Neuronal stem cell (in vitro differentiated cells): ENCODE measurements at regions not wholly inside any gene's neighbourhood (a gene's known extent, or its start where the extent isn't known, plus 50 kb on each side); places are given as distances from the start of the nearest gene placed in this dataset.

Source experiments
- DNase-seq: peaks from one replicate; pipeline ENCODE4 v3.0.0-alpha.2; 2013; ENCODE audit warnings: low spot score
- H2AFZ ChIP-seq: one replicate; pipeline ENCODE4 v1.6.1; 2013; ENCODE audit warnings: mild to moderate bottlenecking, low read length, inconsistent platforms
- H2AK5ac ChIP-seq: 2 replicates; pipeline ENCODE4 v1.6.1; 2013; ENCODE audit warnings: low read depth, mild to moderate bottlenecking, inconsistent platforms, low read length, moderate library complexity, mixed read lengths
- H2BK120ac ChIP-seq: 2 replicates; pipeline ENCODE4 v1.6.1; 2013; ENCODE audit warnings: low read depth, mild to moderate bottlenecking, inconsistent platforms, low read length, moderate library complexity, mixed read lengths
- H2BK12ac ChIP-seq: one replicate; pipeline ENCODE4 v1.6.1; 2013; ENCODE audit warnings: low read length, inconsistent platforms
- H2BK15ac ChIP-seq: 2 replicates; pipeline ENCODE4 v1.6.1; 2013; ENCODE audit warnings: mild to moderate bottlenecking, low read length, inconsistent platforms, mixed read lengths
- H2BK5ac ChIP-seq: one replicate; pipeline ENCODE4 v1.6.1; 2013; ENCODE audit warnings: inconsistent platforms, mild to moderate bottlenecking, low read length, moderate library complexity
- H3K14ac ChIP-seq: one replicate; pipeline ENCODE4 v1.6.1; 2013; ENCODE audit warnings: low read length, inconsistent platforms
- H3K18ac ChIP-seq: 2 replicates; pipeline ENCODE4 v1.6.1; 2013; ENCODE audit warnings: low read length, inconsistent platforms
- H3K23ac ChIP-seq: 2 replicates; pipeline ENCODE4 v1.6.1; 2013; ENCODE audit warnings: low read depth, mild to moderate bottlenecking, mixed read lengths, low read length, inconsistent platforms; ENCODE audit not compliant: poor library complexity
- H3K27ac ChIP-seq: replicated peaks from 3 replicates; pipeline ENCODE4 v1.5.1; 2013; ENCODE audit warnings: low read length, inconsistent platforms
- H3K27me3 ChIP-seq, 3 experiments: 2 replicates each; pipeline ENCODE4 v1.6.1; 2013; ENCODE audit warnings: low read length in 3 of 3, mild to moderate bottlenecking in 2 of 3, inconsistent platforms in 1 of 3, low read depth in 1 of 3, mixed read lengths in 1 of 3, moderate library complexity in 1 of 3; ENCODE audit not compliant: control insufficient read depth in 3 of 3, insufficient read depth in 3 of 3
- H3K36me3 ChIP-seq, 2 donors: replicated peaks in 1 of 2; 2 replicates each; pipeline ENCODE4 v1.6.1; 2013; ENCODE audit warnings: low read length in 2 of 2; ENCODE audit not compliant: control insufficient read depth in 2 of 2, insufficient read depth in 2 of 2
- H3K4ac ChIP-seq: 2 replicates; pipeline ENCODE4 v1.6.1; 2013; ENCODE audit warnings: inconsistent platforms, mild to moderate bottlenecking, low read length, moderate library complexity
- H3K4me1 ChIP-seq, 2 donors: 1 replicate in 1 of 2; 2 replicates in 1 of 2; pipeline ENCODE4 v1.6.1; 2013; ENCODE audit warnings: low read length in 2 of 2, low read depth in 1 of 2; ENCODE audit not compliant: control insufficient read depth in 2 of 2, insufficient read depth in 1 of 2
- H3K4me2 ChIP-seq: one replicate; pipeline ENCODE4 v1.6.1; 2013; ENCODE audit warnings: mild to moderate bottlenecking, low read length, inconsistent platforms; ENCODE audit not compliant: insufficient read depth, poor library complexity, severe bottlenecking
- H3K4me3 ChIP-seq, 2 donors: 2 replicates each; pipeline ENCODE4 v1.5.1; 2013; ENCODE audit warnings: low read length in 2 of 2, mild to moderate bottlenecking in 2 of 2, inconsistent platforms in 1 of 2, moderate library complexity in 1 of 2
- H3K79me1 ChIP-seq: one replicate; pipeline ENCODE4 v1.6.1; 2013; ENCODE audit warnings: low read depth, mild to moderate bottlenecking, inconsistent platforms, low read length, moderate library complexity
- H3K9ac ChIP-seq: one replicate; pipeline ENCODE4 v1.6.1; 2013; ENCODE audit warnings: mild to moderate bottlenecking, low read depth, low read length, inconsistent platforms; ENCODE audit not compliant: poor library complexity
- H3K9me3 ChIP-seq, 2 donors: replicated peaks in 1 of 2; 2 replicates each; pipeline versions ENCODE3 to v1.6.1; 2013; ENCODE audit warnings: low read length in 2 of 2, mild to moderate bottlenecking in 2 of 2, inconsistent platforms in 1 of 2, low read depth in 1 of 2, mixed read lengths in 1 of 2, moderate library complexity in 1 of 2; ENCODE audit not compliant: control insufficient read depth in 2 of 2, insufficient read depth in 1 of 2
- H4K8ac ChIP-seq: one replicate; pipeline ENCODE4 v1.6.1; 2013; ENCODE audit warnings: low read depth, mild to moderate bottlenecking, inconsistent platforms, low read length, moderate library complexity
- H4K91ac ChIP-seq: one replicate; pipeline ENCODE4 v1.6.1; 2013; ENCODE audit warnings: low read length, low read depth, mild to moderate bottlenecking, inconsistent platforms; ENCODE audit not compliant: poor library complexity
- WGBS, 2 donors: extraction: QIAGEN DNeasy Blood & Tissue Kit; methylation state at CpG; one replicate each; pipeline ENCODE4 v1.1.7; 2013; ENCODE audit warnings: missing lambda C conversion rate in 2 of 2, mixed read lengths in 1 of 2; ENCODE audit not compliant: insufficient read length in 2 of 2, insufficient replicate concordance in 1 of 2; ENCODE audit errors: extremely low coverage in 2 of 2; 5-methylcytosine and 5-hydroxymethylcytosine counted together

DNA sequence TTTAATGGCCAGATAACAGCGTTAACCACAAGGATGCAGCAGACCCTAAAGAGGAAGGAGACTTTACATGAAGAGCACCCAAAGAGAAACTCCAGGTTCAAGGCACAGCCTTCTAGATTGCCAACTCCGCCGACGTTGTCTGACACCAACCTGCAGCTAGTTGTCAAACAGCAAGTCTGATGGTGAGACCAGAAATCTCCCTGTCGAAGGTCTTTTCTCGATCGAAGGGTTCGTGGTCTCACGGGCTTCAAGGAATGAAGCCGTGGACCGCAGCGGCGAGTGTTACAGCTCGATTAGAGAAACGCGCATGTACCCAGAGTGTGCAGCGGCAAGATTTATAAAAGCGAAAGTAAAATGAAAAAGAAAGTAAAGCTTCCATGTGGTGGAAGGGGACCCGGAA lies 656.3 kb downstream of the XIRP2 start:
- Histone ChIP-seq H2AK5ac (no peak overlapping the region), H3K9ac (no peak overlapping the region), H2AFZ (no peak overlapping the region), H3K27me3 (no peaks in the 10 kb centered on the region), H3K79me1 (no peaks in the 10 kb centered on the region), H3K23ac (no peak overlapping the region), H3K4me3 (no peak overlapping the region), H3K4me1 (peaks cover 0 to 2% of the 10 kb centered on the region in 2 donors), H3K14ac (no peak overlapping the region), H2BK5ac (no peak overlapping the region), H4K91ac (no peak overlapping the region), H3K4me2 (no peak overlapping the region), H2BK12ac (no peak overlapping the region), H3K18ac (no peak overlapping the region), H3K36me3 (peaks cover 0 to 2% of the 10 kb centered on the region in 2 donors), H3K4ac (no peak overlapping the region), H3K27ac (no peak overlapping the region), H2BK15ac (no peak overlapping the region), H4K8ac (no peak overlapping the region), H2BK120ac (no peak overlapping the region), H3K9me3 (peaks cover 0 to 2% of the 10 kb centered on the region in 2 donors)
- DNase-seq: no peak
- WGBS, 2 donors: no CpG with 5 or more reads among the region's 19 CpGs

DNA sequence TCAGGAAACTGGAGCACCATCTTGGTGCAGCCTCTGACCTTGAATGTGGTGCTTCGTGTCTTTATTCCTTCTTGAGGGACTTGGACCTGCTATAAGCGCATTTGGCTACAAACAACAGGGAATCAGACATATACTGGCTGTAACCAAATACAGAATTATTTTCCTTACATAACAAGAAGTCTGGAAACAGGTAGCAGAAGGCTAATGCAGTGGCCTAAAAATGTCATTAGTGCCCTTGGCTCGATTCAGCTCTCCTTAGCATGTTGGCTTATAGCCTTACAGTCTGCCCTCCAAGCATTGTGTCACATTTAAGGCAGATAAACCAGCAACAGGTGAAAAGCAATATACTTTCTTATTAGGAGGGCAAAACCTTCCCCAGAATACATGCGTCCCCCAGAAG lies 655.4 kb downstream of the XIRP2 start:
- Histone ChIP-seq H3K23ac (no peak overlapping the region), H3K14ac (no peak overlapping the region), H2BK15ac (no peak overlapping the region), H2BK5ac (no peak overlapping the region), H3K4me1 (peaks cover 0 to 2% of the 10 kb centered on the region in 2 donors), H3K18ac (no peak overlapping the region), H3K4me3 (no peak overlapping the region), H3K36me3 (peaks cover 0 to 2% of the 10 kb centered on the region in 2 donors), H4K91ac (no peak overlapping the region), H3K4me2 (no peak overlapping the region), H3K27me3 (no peaks in the 10 kb centered on the region), H3K9me3 (peaks cover 0 to 2% of the 10 kb centered on the region in 2 donors), H3K27ac (no peak overlapping the region), H2BK12ac (no peak overlapping the region), H2BK120ac (no peak overlapping the region), H2AFZ (no peak overlapping the region), H3K4ac (no peak overlapping the region), H2AK5ac (no peak overlapping the region), H3K9ac (no peak overlapping the region), H4K8ac (no peak overlapping the region), H3K79me1 (no peaks in the 10 kb centered on the region)
- WGBS, 2 donors: no CpG with 5 or more reads among the region's 4 CpGs
- DNase-seq: no peak

DNA sequence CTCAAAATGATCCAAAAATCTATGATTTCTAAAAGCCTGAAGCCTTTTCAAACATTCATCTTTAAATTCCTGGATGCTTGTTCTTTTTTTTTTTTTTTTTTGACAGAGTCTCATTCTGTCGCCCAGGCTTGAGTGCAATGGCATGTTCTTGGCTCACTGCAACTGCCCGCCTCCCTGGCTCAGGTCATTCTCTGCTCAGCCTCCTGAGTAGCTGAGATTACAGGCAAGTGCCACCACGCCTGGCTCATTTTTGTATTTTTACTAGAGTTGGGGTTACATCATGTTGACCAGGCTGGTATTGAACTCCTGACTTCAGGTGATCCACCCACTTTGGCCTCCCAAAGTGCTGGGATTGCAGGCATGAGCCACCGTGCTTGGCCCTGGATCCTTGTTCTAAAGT lies 649.5 kb downstream of the XIRP2 start:
- H3K18ac ChIP-seq: no peak overlapping the region
- no peaks in the 10 kb centered on the region for H3K27me3 ChIP-seq
- no peak overlapping the region for H2AK5ac ChIP-seq
- H3K14ac ChIP-seq: no peak overlapping the region
- no peak overlapping the region for H2BK5ac ChIP-seq
- no peak overlapping the region for H2BK15ac ChIP-seq
- H3K9me3 ChIP-seq: no peaks in the 10 kb centered on the region
- H3K4me1 ChIP-seq: no peaks in the 10 kb centered on the region
- H2BK120ac ChIP-seq: no peak overlapping the region
- no peak overlapping the region for H3K23ac ChIP-seq
- no CpG with 5 or more reads among the region's 4 CpGs for WGBS, 2 donors
- no peak overlapping the region for H3K9ac ChIP-seq
- H3K4me3 ChIP-seq: no peak overlapping the region
- no peak overlapping the region for H4K91ac ChIP-seq
- H2BK12ac ChIP-seq: no peak overlapping the region
- no peak overlapping the region for H3K4me2 ChIP-seq
- H3K27ac ChIP-seq: no peak overlapping the region
- no peaks in the 10 kb centered on the region for H3K36me3 ChIP-seq
- no peak for DNase-seq
- H3K79me1 ChIP-seq: no peaks in the 10 kb centered on the region
- H2AFZ ChIP-seq: no peak overlapping the region
- no peak overlapping the region for H3K4ac ChIP-seq
- no peak overlapping the region for H4K8ac ChIP-seq

- H3K9ac ChIP-seq: no peak overlapping the region
- H2AFZ ChIP-seq: no peak overlapping the region
- H4K91ac ChIP-seq: no peak overlapping the region
- no peak overlapping the region for H3K4me2 ChIP-seq
- H3K4me1 ChIP-seq: no peaks in the 10 kb centered on the region
- H2BK15ac ChIP-seq: no peak overlapping the region
- H3K79me1 ChIP-seq: no peaks in the 10 kb centered on the region
- H4K8ac ChIP-seq: no peak overlapping the region
- no peak overlapping the region for H2BK120ac ChIP-seq
- H3K14ac ChIP-seq: no peak overlapping the region
- H2BK12ac ChIP-seq: no peak overlapping the region
- H3K27ac ChIP-seq: no peak overlapping the region
- no peaks in the 10 kb centered on the region for H3K27me3 ChIP-seq
- no peaks in the 10 kb centered on the region for H3K36me3 ChIP-seq
- no peak overlapping the region for H3K4me3 ChIP-seq
- WGBS, 2 donors: no CpG with 5 or more reads among the region's 1 CpG
- H3K4ac ChIP-seq: no peak overlapping the region
- no peak overlapping the region for H2AK5ac ChIP-seq
- H3K18ac ChIP-seq: no peak overlapping the region
- H3K23ac ChIP-seq: no peak overlapping the region
- no peak for DNase-seq
- no peaks in the 10 kb centered on the region for H3K9me3 ChIP-seq
- no peak overlapping the region for H2BK5ac ChIP-seq
These were observed 646.2 kb downstream of the XIRP2 start for GRCh38 chr2:167534443-167534842.
